ENCODE measurements at regions not wholly inside any gene's neighbourhood (a gene's known extent, or its start where the extent isn't known, plus 50 kb on each side); places are given as distances from the start of the nearest gene placed in this dataset.

DNA sequence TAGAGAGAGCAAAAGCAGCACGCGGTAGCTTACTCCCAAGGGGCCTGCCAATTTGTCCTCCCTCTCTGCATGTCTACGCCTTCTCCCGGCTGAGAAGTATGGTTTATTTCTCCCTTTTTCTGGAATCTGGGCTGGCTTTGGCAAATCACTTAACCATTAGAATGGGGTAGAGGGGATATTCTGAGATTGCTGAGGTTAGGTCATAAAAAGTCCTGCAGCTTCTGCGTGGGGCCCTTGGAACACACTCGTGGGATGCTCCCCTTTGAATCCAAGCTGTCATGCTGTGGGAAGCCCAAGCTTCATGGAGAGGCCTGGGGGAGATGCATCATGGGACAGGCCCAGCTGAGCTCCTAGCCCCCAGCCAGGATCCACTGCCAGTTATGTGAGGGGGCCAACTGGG lies 403.6 kb upstream of the MAF start:
- TF ChIP-seq, protein P1, sequence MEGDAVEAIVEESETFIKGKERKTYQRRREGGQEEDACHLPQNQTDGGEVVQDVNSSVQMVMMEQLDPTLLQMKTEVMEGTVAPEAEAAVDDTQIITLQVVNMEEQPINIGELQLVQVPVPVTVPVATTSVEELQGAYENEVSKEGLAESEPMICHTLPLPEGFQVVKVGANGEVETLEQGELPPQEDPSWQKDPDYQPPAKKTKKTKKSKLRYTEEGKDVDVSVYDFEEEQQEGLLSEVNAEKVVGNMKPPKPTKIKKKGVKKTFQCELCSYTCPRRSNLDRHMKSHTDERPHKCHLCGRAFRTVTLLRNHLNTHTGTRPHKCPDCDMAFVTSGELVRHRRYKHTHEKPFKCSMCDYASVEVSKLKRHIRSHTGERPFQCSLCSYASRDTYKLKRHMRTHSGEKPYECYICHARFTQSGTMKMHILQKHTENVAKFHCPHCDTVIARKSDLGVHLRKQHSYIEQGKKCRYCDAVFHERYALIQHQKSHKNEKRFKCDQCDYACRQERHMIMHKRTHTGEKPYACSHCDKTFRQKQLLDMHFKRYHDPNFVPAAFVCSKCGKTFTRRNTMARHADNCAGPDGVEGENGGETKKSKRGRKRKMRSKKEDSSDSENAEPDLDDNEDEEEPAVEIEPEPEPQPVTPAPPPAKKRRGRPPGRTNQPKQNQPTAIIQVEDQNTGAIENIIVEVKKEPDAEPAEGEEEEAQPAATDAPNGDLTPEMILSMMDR (IDR thresholded peaks at IDR 0.05) = no peak
- TF ChIP-seq POLR2A (IDR thresholded peaks at IDR 0.05; ENCODE audit: low read depth) = no peak
- TF ChIP-seq EP300 (IDR thresholded peaks at IDR 0.05) = no peak
- TF ChIP-seq POLR2AphosphoS5 (IDR thresholded peaks at IDR 0.05) = no peak

All from esophagus muscularis mucosa (tissue), 4 donors.